ENCODE measurements at regions not wholly inside any gene's neighbourhood (a gene's known extent, or its start where the extent isn't known, plus 50 kb on each side); places are given as distances from the start of the nearest gene placed in this dataset.
A peak's percentile ranks its signal among the peaks of the same experiment; 100 is the strongest.
"Not testable (repeated sequence)": the region's sequence is repeated elsewhere in the genome, so short reads cannot be mapped to it uniquely, and the experiment has no call there.

DNA sequence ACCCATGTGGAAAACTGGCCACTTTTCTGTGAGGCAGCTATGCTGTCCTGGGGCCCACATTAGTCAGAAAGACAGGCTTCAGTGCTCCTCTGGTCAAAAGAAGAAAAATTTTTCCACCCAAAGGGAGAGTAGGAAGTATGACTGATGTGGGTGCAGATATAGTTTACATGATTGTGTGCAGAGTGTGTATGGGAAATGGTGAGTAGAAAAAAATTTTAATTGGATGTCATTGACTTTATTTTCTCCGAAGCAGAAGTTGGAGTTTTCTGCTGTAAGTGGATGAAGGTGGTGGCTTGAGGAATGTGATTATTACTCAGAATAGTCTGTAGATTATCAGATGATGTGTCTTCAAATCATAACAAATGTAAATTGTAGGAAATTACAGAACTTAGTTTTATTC is 241.5 kb upstream of the IGFBP7 start:
- TF ChIP-seq ISL1 (CRISPR knock-in tag; IDR thresholded peaks at IDR 0.05) (peak; percentile 45), TCF4 (CRISPR knock-in tag; IDR thresholded peaks at IDR 0.05; ENCODE audit: borderline replicate concordance) (no peak), ZC3H10 (CRISPR knock-in tag; IDR thresholded peaks at IDR 0.05) (no peak), SNAI2 (CRISPR knock-in tag; IDR thresholded peaks at IDR 0.05) (no peak)
- ATAC-seq, result no peak

DNA sequence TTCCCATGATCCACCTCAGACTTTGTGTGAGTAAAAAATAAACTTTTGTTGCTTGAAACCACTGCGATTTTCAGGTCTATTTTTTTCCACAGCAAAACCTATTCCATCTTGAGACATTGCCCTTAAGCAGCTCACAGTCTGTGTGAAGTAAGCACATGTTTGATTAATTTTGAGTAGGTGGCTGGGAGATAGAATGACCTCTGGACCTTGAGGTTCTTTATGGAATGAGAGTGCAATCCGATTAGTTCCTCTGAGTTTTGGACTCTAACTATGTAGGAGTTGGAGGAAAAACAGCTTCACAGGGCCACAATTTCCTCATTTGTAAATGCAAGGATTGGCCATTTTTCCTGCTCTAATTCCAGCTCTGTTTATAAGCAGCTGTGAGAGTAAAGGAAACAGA is 234.1 kb upstream of the IGFBP7 start:
- no peak for ATAC-seq
- TF ChIP-seq RARB (CRISPR knock-in tag; IDR thresholded peaks at IDR 0.05) (no peak), SNAI2 (CRISPR knock-in tag; IDR thresholded peaks at IDR 0.05) (no peak), ZNF8 (CRISPR knock-in tag; IDR thresholded peaks at IDR 0.05) (no peak), ZFP3 (CRISPR knock-in tag; IDR thresholded peaks at IDR 0.05) (no peak), PPARA (CRISPR knock-in tag; IDR thresholded peaks at IDR 0.05; ENCODE audit: borderline replicate concordance) (no peak), OSR1 (CRISPR knock-in tag; IDR thresholded peaks at IDR 0.05) (no peak), ZNF70 (CRISPR knock-in tag; IDR thresholded peaks at IDR 0.05) (no peak), TCF4 (CRISPR knock-in tag; IDR thresholded peaks at IDR 0.05; ENCODE audit: borderline replicate concordance) (no peak), ZC3H10 (CRISPR knock-in tag; IDR thresholded peaks at IDR 0.05) (no peak), ZNF565 (CRISPR knock-in tag; conservative IDR thresholded peaks at IDR 0.05; ENCODE audit: low read depth) (no peak), BACH2 (CRISPR knock-in tag; IDR thresholded peaks at IDR 0.05; ENCODE audit: borderline replicate concordance) (no peak), ESRRG (CRISPR knock-in tag; IDR thresholded peaks at IDR 0.05) (no peak), ISL1 (CRISPR knock-in tag; IDR thresholded peaks at IDR 0.05) (no peak), TOX (CRISPR knock-in tag; IDR thresholded peaks at IDR 0.05; ENCODE audit: borderline replicate concordance) (no peak), ZFP30 (CRISPR knock-in tag; IDR thresholded peaks at IDR 0.05) (no peak)
- TF ChIP-seq, protein P1, sequence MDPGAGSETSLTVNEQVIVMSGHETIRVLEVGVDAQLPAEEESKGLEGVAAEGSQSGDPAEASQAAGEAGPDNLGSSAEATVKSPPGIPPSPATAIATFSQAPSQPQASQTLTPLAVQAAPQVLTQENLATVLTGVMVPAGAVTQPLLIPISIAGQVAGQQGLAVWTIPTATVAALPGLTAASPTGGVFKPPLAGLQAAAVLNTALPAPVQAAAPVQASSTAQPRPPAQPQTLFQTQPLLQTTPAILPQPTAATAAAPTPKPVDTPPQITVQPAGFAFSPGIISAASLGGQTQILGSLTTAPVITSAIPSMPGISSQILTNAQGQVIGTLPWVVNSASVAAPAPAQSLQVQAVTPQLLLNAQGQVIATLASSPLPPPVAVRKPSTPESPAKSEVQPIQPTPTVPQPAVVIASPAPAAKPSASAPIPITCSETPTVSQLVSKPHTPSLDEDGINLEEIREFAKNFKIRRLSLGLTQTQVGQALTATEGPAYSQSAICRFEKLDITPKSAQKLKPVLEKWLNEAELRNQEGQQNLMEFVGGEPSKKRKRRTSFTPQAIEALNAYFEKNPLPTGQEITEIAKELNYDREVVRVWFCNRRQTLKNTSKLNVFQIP (CRISPR knock-in tag; IDR thresholded peaks at IDR 0.05; ENCODE audit: borderline replicate concordance, low read depth), result no peak
- TF ChIP-seq, protein P2, sequence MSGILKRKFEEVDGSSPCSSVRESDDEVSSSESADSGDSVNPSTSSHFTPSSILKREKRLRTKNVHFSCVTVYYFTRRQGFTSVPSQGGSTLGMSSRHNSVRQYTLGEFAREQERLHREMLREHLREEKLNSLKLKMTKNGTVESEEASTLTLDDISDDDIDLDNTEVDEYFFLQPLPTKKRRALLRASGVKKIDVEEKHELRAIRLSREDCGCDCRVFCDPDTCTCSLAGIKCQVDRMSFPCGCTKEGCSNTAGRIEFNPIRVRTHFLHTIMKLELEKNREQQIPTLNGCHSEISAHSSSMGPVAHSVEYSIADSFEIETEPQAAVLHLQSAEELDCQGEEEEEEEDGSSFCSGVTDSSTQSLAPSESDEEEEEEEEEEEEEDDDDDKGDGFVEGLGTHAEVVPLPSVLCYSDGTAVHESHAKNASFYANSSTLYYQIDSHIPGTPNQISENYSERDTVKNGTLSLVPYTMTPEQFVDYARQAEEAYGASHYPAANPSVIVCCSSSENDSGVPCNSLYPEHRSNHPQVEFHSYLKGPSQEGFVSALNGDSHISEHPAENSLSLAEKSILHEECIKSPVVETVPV (CRISPR knock-in tag; IDR thresholded peaks at IDR 0.05), result no peak
- TF ChIP-seq, protein P3, sequence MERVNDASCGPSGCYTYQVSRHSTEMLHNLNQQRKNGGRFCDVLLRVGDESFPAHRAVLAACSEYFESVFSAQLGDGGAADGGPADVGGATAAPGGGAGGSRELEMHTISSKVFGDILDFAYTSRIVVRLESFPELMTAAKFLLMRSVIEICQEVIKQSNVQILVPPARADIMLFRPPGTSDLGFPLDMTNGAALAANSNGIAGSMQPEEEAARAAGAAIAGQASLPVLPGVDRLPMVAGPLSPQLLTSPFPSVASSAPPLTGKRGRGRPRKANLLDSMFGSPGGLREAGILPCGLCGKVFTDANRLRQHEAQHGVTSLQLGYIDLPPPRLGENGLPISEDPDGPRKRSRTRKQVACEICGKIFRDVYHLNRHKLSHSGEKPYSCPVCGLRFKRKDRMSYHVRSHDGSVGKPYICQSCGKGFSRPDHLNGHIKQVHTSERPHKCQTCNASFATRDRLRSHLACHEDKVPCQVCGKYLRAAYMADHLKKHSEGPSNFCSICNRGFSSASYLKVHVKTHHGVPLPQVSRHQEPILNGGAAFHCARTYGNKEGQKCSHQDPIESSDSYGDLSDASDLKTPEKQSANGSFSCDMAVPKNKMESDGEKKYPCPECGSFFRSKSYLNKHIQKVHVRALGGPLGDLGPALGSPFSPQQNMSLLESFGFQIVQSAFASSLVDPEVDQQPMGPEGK (CRISPR knock-in tag; IDR thresholded peaks at IDR 0.05; ENCODE audit: borderline replicate concordance), result no peak

DNA sequence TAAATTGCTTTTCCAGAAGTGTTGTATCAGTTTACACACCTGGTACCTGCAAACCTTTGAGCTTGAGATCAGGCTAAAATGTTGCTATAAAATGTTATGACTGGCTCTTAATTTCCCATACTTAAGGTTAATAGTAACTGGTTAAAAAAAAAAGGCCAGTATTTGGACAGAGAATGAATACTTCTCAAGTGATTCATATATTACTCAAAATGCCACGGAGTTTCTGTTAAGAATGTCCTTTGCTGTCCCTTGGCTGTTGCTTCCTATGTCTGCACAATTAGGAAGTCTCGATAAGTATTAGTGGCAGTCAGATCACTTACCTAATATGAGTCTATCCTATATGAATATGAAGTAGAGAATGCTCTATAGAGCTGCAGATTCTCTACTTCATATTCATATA is 232.2 kb upstream of the IGFBP7 start:
- TF ChIP-seq, protein P4, sequence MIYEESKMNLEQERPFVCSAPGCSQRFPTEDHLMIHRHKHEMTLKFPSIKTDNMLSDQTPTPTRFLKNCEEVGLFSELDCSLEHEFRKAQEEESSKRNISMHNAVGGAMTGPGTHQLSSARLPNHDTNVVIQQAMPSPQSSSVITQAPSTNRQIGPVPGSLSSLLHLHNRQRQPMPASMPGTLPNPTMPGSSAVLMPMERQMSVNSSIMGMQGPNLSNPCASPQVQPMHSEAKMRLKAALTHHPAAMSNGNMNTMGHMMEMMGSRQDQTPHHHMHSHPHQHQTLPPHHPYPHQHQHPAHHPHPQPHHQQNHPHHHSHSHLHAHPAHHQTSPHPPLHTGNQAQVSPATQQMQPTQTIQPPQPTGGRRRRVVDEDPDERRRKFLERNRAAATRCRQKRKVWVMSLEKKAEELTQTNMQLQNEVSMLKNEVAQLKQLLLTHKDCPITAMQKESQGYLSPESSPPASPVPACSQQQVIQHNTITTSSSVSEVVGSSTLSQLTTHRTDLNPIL (CRISPR knock-in tag; IDR thresholded peaks at IDR 0.05; ENCODE audit: low read depth), result no peak
- TF ChIP-seq ZNF8 (CRISPR knock-in tag; IDR thresholded peaks at IDR 0.05) (no peak), ISL1 (CRISPR knock-in tag; IDR thresholded peaks at IDR 0.05) (no peak), ZFP3 (CRISPR knock-in tag; IDR thresholded peaks at IDR 0.05) (no peak)
- TF ChIP-seq, protein P1 (CRISPR knock-in tag; IDR thresholded peaks at IDR 0.05; ENCODE audit: borderline replicate concordance, low read depth), result no peak

DNA sequence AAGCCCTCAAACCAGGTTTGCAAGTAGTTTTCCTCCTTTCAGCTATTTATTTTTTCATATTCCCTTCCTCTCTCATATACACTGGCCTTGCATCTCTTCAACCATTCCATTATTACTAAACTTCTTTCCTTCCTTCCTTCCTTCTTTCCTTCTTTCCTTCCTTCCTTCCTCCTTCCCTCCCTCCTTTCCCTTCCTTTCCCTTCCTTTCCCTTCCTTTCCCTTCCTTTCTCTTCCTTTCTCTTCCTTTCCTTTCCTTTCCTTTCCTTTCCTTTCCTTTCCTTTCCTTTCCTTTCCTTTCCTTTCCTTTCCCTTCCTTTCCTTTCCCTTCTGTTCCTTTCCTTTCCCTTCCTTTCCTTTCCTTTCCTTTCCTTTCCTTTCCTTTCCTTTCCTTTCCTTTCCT is 228.7 kb upstream of the IGFBP7 start:
- not testable (repeated sequence) for ATAC-seq

More for the DNA sequence above, 232.2 kb upstream of the IGFBP7 start:
- ATAC-seq, result no peak

DNA sequence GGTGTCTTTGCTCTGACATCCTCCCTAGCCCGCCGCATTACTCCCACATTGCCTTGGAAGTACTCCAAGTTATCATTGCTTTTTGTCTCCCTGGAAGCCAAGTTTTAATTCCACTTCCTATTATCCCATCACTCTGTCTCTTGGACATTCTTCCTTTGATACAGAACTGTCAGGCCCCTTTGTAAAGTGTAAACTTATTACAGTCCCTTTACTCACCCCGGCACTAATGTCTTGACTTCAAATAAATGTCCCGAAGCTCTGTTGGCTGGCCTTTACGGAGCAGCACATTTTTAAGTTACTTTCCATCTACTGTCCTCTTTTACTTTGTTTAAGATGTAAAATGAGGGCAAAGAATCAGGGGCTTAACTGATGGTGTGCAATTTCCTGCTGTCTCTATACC is 223.5 kb upstream of the IGFBP7 start:
- ATAC-seq, result no peak
- TF ChIP-seq, protein P5, sequence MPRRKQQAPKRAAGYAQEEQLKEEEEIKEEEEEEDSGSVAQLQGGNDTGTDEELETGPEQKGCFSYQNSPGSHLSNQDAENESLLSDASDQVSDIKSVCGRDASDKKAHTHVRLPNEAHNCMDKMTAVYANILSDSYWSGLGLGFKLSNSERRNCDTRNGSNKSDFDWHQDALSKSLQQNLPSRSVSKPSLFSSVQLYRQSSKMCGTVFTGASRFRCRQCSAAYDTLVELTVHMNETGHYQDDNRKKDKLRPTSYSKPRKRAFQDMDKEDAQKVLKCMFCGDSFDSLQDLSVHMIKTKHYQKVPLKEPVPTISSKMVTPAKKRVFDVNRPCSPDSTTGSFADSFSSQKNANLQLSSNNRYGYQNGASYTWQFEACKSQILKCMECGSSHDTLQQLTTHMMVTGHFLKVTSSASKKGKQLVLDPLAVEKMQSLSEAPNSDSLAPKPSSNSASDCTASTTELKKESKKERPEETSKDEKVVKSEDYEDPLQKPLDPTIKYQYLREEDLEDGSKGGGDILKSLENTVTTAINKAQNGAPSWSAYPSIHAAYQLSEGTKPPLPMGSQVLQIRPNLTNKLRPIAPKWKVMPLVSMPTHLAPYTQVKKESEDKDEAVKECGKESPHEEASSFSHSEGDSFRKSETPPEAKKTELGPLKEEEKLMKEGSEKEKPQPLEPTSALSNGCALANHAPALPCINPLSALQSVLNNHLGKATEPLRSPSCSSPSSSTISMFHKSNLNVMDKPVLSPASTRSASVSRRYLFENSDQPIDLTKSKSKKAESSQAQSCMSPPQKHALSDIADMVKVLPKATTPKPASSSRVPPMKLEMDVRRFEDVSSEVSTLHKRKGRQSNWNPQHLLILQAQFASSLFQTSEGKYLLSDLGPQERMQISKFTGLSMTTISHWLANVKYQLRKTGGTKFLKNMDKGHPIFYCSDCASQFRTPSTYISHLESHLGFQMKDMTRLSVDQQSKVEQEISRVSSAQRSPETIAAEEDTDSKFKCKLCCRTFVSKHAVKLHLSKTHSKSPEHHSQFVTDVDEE (CRISPR knock-in tag; IDR thresholded peaks at IDR 0.05), result no peak
- TF ChIP-seq ZC3H10 (CRISPR knock-in tag; IDR thresholded peaks at IDR 0.05) (no peak), RARB (CRISPR knock-in tag; IDR thresholded peaks at IDR 0.05) (no peak), ZFP3 (CRISPR knock-in tag; IDR thresholded peaks at IDR 0.05) (no peak), ZNF565 (CRISPR knock-in tag; conservative IDR thresholded peaks at IDR 0.05; ENCODE audit: low read depth) (no peak), SNAI2 (CRISPR knock-in tag; IDR thresholded peaks at IDR 0.05) (no peak)
- TF ChIP-seq, protein P4 (CRISPR knock-in tag; IDR thresholded peaks at IDR 0.05; ENCODE audit: low read depth), result no peak

Data from SK-N-SH treated with all-trans-retinoic acid at 6 μM for 48 hours (cell line).